ENCODE measurements at regions not wholly inside any gene's neighbourhood (a gene's known extent, or its start where the extent isn't known, plus 50 kb on each side); places are given as distances from the start of the nearest gene placed in this dataset.

- H3K4me3 ChIP-seq (replicated peaks in 1 of 3; ENCODE audit: insufficient read depth in 1 of 3, low read depth in 1 of 3, low read length in 3 of 3), result no peak overlapping the region
- peaks cover 7% of the 10 kb centered on the region for H3K79me2 ChIP-seq (ENCODE audit: control insufficient read depth, insufficient read depth, low read length)
- no peaks in the 10 kb centered on the region for H4K20me1 ChIP-seq (replicated peaks; ENCODE audit: control insufficient read depth, extremely low read depth, insufficient read depth, low read length)
- TF ChIP-seq MYC (IDR thresholded peaks at IDR 0.05; ENCODE audit: low read depth, low read length), result no peak
- no peak for TF ChIP-seq JUN (IDR thresholded peaks at IDR 0.05; ENCODE audit: borderline replicate concordance, insufficient read depth, insufficient read length, low read depth)
- no peak for TF ChIP-seq POLR2AphosphoS5 (IDR thresholded peaks at IDR 0.05; ENCODE audit: insufficient read depth, low read depth, low read length)
- no peak for TF ChIP-seq CTCF (IDR thresholded peaks at IDR 0.05; ENCODE audit: extremely low read depth in 1 of 2, insufficient read depth in 1 of 2, low read depth in 1 of 2, low read length in 2 of 2)
- TF ChIP-seq GATA2 (IDR thresholded peaks at IDR 0.05; ENCODE audit: insufficient read depth, insufficient read length, low read depth, low read length), result no peak
- no peak for TF ChIP-seq FOS (IDR thresholded peaks at IDR 0.05; ENCODE audit: borderline replicate concordance, insufficient read depth, low read length)
- no peak for TF ChIP-seq POLR2A (IDR thresholded peaks at IDR 0.05; ENCODE audit: low read depth, low read length)
- TF ChIP-seq EZH2 (IDR thresholded peaks at IDR 0.05; ENCODE audit: borderline replicate concordance, low read depth, low read length, severe bottlenecking), result no peak
- TF ChIP-seq, protein P1, sequence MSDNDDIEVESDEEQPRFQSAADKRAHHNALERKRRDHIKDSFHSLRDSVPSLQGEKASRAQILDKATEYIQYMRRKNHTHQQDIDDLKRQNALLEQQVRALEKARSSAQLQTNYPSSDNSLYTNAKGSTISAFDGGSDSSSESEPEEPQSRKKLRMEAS (IDR thresholded peaks at IDR 0.05; ENCODE audit: insufficient read depth, insufficient read length), result no peak
- no peak overlapping the region for H3K27ac ChIP-seq (ENCODE audit: insufficient read depth, low read depth, low read length)
- dilution Hi-C loops (cut with MboI; ENCODE audit: extremely low pct_ligation_motif_present, low sequenced_read_pairs), result no loop called here
- H2AFZ ChIP-seq (ENCODE audit: low read depth, low read length), result no peak overlapping the region
- DNase-seq (ENCODE audit: low read depth, low spot score), result no peak
- H3K9ac ChIP-seq (replicated peaks; ENCODE audit: extremely low read depth, insufficient read depth, low read length), result no peak overlapping the region
- H3K4me2 ChIP-seq (ENCODE audit: insufficient read depth, low read length), result no peak overlapping the region
- intact Hi-C loops (cut with micrococcal nuclease), result no loop called here
- FAIRE-seq, result no peak
- ChIA-PET POLR2A (interaction anchor here (0.5 to 1.0 kb wide), 3 partner anchors 11 to 307 kb away, joined by 3 to 4 read pairs (median 4); partner anchors contain the start of gene IER5L), CTCF (interaction anchor here (0.7 to 1.8 kb wide), 6 partner anchors 10 to 354 kb away, joined by 3 to 8 read pairs (median 4); no protein-coding TSS in a partner anchor)
- H3K9me3 ChIP-seq (replicated peaks; ENCODE audit: control insufficient read depth, insufficient read depth, low read length), result no peaks in the 10 kb centered on the region
- no TSS peak for BruUV-seq (replicated peaks)
- peaks cover 49% of the 10 kb centered on the region for H3K4me1 ChIP-seq (ENCODE audit: control insufficient read depth, extremely low read depth, insufficient read depth, low read length)
- no peaks in the 10 kb centered on the region for H3K36me3 ChIP-seq (ENCODE audit: control insufficient read depth in 2 of 2, extremely low read depth in 1 of 2, insufficient read depth in 2 of 2, low read length in 2 of 2)
- H3K9me1 ChIP-seq (replicated peaks; ENCODE audit: control insufficient read depth, extremely low read depth, insufficient read depth, low read length), result no peaks in the 10 kb centered on the region
- no peaks in the 10 kb centered on the region for H3K27me3 ChIP-seq (ENCODE audit: control insufficient read depth in 2 of 2, insufficient read depth in 2 of 2, low read length in 2 of 2)
Measured at GRCh38 chr9:129485145-129485774, 135.6 kb downstream of the C9orf50 start.

Measured in endothelial cell of umbilical vein (primary cell).